Stimulated activated memory B cell treated with anti-CD40 and anti-IgM and Interleukin-4, amounts not matched to agents 10 μg/mL and 1 μg/mL and 100 μg/mL, for 72 hours (primary cell): ENCODE measurements at regions not wholly inside any gene's neighbourhood (a gene's known extent, or its start where the extent isn't known, plus 50 kb on each side); places are given as distances from the start of the nearest gene placed in this dataset.

Experiments
- ATAC-seq: fragments of 150-1000 bp; cut with Tn5 transposase; 2 replicates; pipeline ENCODE4 v1.10.0; 2021
- H3K27ac Mint-ChIP-seq: one replicate; pipeline ENCODE4 v1.8.0; 2022; ENCODE audit warnings: mild to moderate bottlenecking, mixed read lengths
- H3K27me3 Mint-ChIP-seq: one replicate; pipeline ENCODE4 v1.8.0; 2022; ENCODE audit warnings: mixed read lengths
- H3K36me3 Mint-ChIP-seq: one replicate; pipeline ENCODE4 v1.8.0; 2022; ENCODE audit warnings: mixed read lengths
- H3K4me1 Mint-ChIP-seq: one replicate; pipeline ENCODE4 v1.8.0; 2022; ENCODE audit warnings: mixed read lengths
- H3K4me3 Mint-ChIP-seq: one replicate; pipeline ENCODE4 v1.8.0; 2022; ENCODE audit warnings: mild to moderate bottlenecking, moderate library complexity, mixed read lengths
- H3K9me3 Mint-ChIP-seq: one replicate; pipeline ENCODE4 v1.8.0; 2022; ENCODE audit warnings: mixed read lengths

GRCh38 chr16:79716645-79717332 is 116.3 kb upstream of the MAF start:
- no peak overlapping the region for H3K4me3 Mint-ChIP-seq
- no peaks in the 10 kb centered on the region for H3K9me3 Mint-ChIP-seq
- no peak overlapping the region for H3K27ac Mint-ChIP-seq
- no peaks in the 10 kb centered on the region for H3K4me1 Mint-ChIP-seq
- ATAC-seq, result no peak
- no peaks in the 10 kb centered on the region for H3K36me3 Mint-ChIP-seq
- peaks cover 28% of the 10 kb centered on the region for H3K27me3 Mint-ChIP-seq

- H3K4me1 Mint-ChIP-seq, result no peaks in the 10 kb centered on the region
- no peak overlapping the region for H3K4me3 Mint-ChIP-seq
- ATAC-seq, result no peak
- H3K9me3 Mint-ChIP-seq, result no peaks in the 10 kb centered on the region
- H3K27me3 Mint-ChIP-seq, result peaks cover 28% of the 10 kb centered on the region
- no peaks in the 10 kb centered on the region for H3K36me3 Mint-ChIP-seq
- no peak overlapping the region for H3K27ac Mint-ChIP-seq
These were observed 114.5 kb upstream of the MAF start for GRCh38 chr16:79715061-79715460.

GRCh38 chr16:79714440-79714839 is 113.9 kb upstream of the MAF start:
- peaks cover 27% of the 10 kb centered on the region for H3K27me3 Mint-ChIP-seq
- ATAC-seq, result no peak
- no peaks in the 10 kb centered on the region for H3K9me3 Mint-ChIP-seq
- H3K36me3 Mint-ChIP-seq, result no peaks in the 10 kb centered on the region
- no peak overlapping the region for H3K4me3 Mint-ChIP-seq
- H3K4me1 Mint-ChIP-seq, result no peaks in the 10 kb centered on the region
- H3K27ac Mint-ChIP-seq, result no peak overlapping the region

- no peak overlapping the region for H3K4me3 Mint-ChIP-seq
- no peaks in the 10 kb centered on the region for H3K36me3 Mint-ChIP-seq
- no peak overlapping the region for H3K27ac Mint-ChIP-seq
- H3K27me3 Mint-ChIP-seq, result peaks cover 20% of the 10 kb centered on the region
- no peaks in the 10 kb centered on the region for H3K4me1 Mint-ChIP-seq
- no peak for ATAC-seq
- H3K9me3 Mint-ChIP-seq, result no peaks in the 10 kb centered on the region
These were observed 113.2 kb upstream of the MAF start for GRCh38 chr16:79713609-79714309.

- Mint-ChIP-seq H3K4me1 (no peaks in the 10 kb centered on the region), H3K27me3 (peaks cover 17% of the 10 kb centered on the region), H3K27ac (no peak overlapping the region), H3K9me3 (no peaks in the 10 kb centered on the region), H3K36me3 (no peaks in the 10 kb centered on the region), H3K4me3 (no peak overlapping the region)
- ATAC-seq, result no peak
These were observed 111.7 kb upstream of the MAF start for GRCh38 chr16:79712276-79712675.

GRCh38 chr16:79707876-79708275 is 107.3 kb upstream of the MAF start:
- Mint-ChIP-seq H3K4me3 (no peak overlapping the region), H3K27me3 (no peaks in the 10 kb centered on the region), H3K36me3 (no peaks in the 10 kb centered on the region), H3K27ac (no peak overlapping the region), H3K4me1 (no peaks in the 10 kb centered on the region), H3K9me3 (no peaks in the 10 kb centered on the region)
- ATAC-seq, result no peak

- H3K36me3 Mint-ChIP-seq, result no peaks in the 10 kb centered on the region
- ATAC-seq, result no peak
- no peaks in the 10 kb centered on the region for H3K4me1 Mint-ChIP-seq
- H3K27ac Mint-ChIP-seq, result no peak overlapping the region
- H3K4me3 Mint-ChIP-seq, result no peak overlapping the region
- no peaks in the 10 kb centered on the region for H3K9me3 Mint-ChIP-seq
- H3K27me3 Mint-ChIP-seq, result no peaks in the 10 kb centered on the region
These were observed 102.5 kb upstream of the MAF start for GRCh38 chr16:79703066-79703465.

GRCh38 chr16:79698341-79698753 is 97.8 kb upstream of the MAF start:
- Mint-ChIP-seq H3K36me3 (no peaks in the 10 kb centered on the region), H3K27me3 (no peaks in the 10 kb centered on the region), H3K4me3 (no peak overlapping the region), H3K9me3 (peaks cover 12% of the 10 kb centered on the region), H3K4me1 (no peaks in the 10 kb centered on the region), H3K27ac (no peak overlapping the region)
- no peak for ATAC-seq

GRCh38 chr16:79697562-79698112 is 97.1 kb upstream of the MAF start:
- Mint-ChIP-seq H3K36me3 (no peaks in the 10 kb centered on the region), H3K27ac (no peak overlapping the region), H3K4me1 (no peaks in the 10 kb centered on the region), H3K4me3 (no peak overlapping the region), H3K9me3 (peaks cover 14% of the 10 kb centered on the region), H3K27me3 (no peaks in the 10 kb centered on the region)
- no peak for ATAC-seq

GRCh38 chr16:79691007-79691406 is 90.5 kb upstream of the MAF start:
- ATAC-seq, result no peak
- Mint-ChIP-seq H3K4me3 (no peak overlapping the region), H3K27me3 (no peaks in the 10 kb centered on the region), H3K4me1 (no peaks in the 10 kb centered on the region), H3K9me3 (peaks cover 8% of the 10 kb centered on the region), H3K36me3 (no peaks in the 10 kb centered on the region), H3K27ac (no peak overlapping the region)

- Mint-ChIP-seq H3K36me3 (no peaks in the 10 kb centered on the region), H3K27ac (no peak overlapping the region), H3K4me3 (no peak overlapping the region), H3K4me1 (no peaks in the 10 kb centered on the region), H3K9me3 (peaks cover 8% of the 10 kb centered on the region), H3K27me3 (no peaks in the 10 kb centered on the region)
- ATAC-seq, result no peak
These were observed 89.6 kb upstream of the MAF start for GRCh38 chr16:79690159-79690558.

GRCh38 chr16:79687249-79688130 is 87.0 kb upstream of the MAF start:
- Mint-ChIP-seq H3K4me1 (no peaks in the 10 kb centered on the region), H3K9me3 (no peaks in the 10 kb centered on the region), H3K27me3 (no peaks in the 10 kb centered on the region), H3K27ac (no peak overlapping the region), H3K4me3 (no peak overlapping the region), H3K36me3 (no peaks in the 10 kb centered on the region)
- no peak for ATAC-seq

GRCh38 chr16:79685871-79686270 is 85.3 kb upstream of the MAF start:
- H3K4me1 Mint-ChIP-seq, result no peaks in the 10 kb centered on the region
- no peaks in the 10 kb centered on the region for H3K27me3 Mint-ChIP-seq
- ATAC-seq, result no peak
- no peak overlapping the region for H3K27ac Mint-ChIP-seq
- no peaks in the 10 kb centered on the region for H3K36me3 Mint-ChIP-seq
- no peaks in the 10 kb centered on the region for H3K9me3 Mint-ChIP-seq
- no peak overlapping the region for H3K4me3 Mint-ChIP-seq

GRCh38 chr16:79679334-79679733 is 78.8 kb upstream of the MAF start:
- Mint-ChIP-seq H3K27ac (no peak overlapping the region), H3K4me3 (no peak overlapping the region), H3K27me3 (no peaks in the 10 kb centered on the region), H3K4me1 (no peaks in the 10 kb centered on the region), H3K9me3 (no peaks in the 10 kb centered on the region), H3K36me3 (no peaks in the 10 kb centered on the region)
- ATAC-seq, result no peak

GRCh38 chr16:79677799-79678530 is 77.4 kb upstream of the MAF start:
- H3K4me1 Mint-ChIP-seq, result no peaks in the 10 kb centered on the region
- no peaks in the 10 kb centered on the region for H3K27me3 Mint-ChIP-seq
- no peaks in the 10 kb centered on the region for H3K9me3 Mint-ChIP-seq
- no peak for ATAC-seq
- H3K27ac Mint-ChIP-seq, result no peak overlapping the region
- no peak overlapping the region for H3K4me3 Mint-ChIP-seq
- H3K36me3 Mint-ChIP-seq, result no peaks in the 10 kb centered on the region
